GM12865 (cell line): ENCODE measurements at regions not wholly inside any gene's neighbourhood (a gene's known extent, or its start where the extent isn't known, plus 50 kb on each side); places are given as distances from the start of the nearest gene placed in this dataset.

ENCODE experiments used
- DNase-seq: peaks from one replicate; pipeline ENCODE4 v3.0.0; 2010; ENCODE audit warnings: low read depth
- H3K4me3 ChIP-seq: 2 replicates; pipeline ENCODE4 v1.5.1; 2011; ENCODE audit warnings: mild to moderate bottlenecking, low read depth, low read length, control low read depth
- TF ChIP-seq, protein P1 (sequence below): IDR thresholded peaks from 2 replicates; pipeline ENCODE4 v1.5.1; 2011; ENCODE audit warnings: low read length, control low read depth, low read depth, inconsistent platforms; ENCODE audit not compliant: insufficient read depth; ENCODE audit errors: missing control alignments

DNA sequence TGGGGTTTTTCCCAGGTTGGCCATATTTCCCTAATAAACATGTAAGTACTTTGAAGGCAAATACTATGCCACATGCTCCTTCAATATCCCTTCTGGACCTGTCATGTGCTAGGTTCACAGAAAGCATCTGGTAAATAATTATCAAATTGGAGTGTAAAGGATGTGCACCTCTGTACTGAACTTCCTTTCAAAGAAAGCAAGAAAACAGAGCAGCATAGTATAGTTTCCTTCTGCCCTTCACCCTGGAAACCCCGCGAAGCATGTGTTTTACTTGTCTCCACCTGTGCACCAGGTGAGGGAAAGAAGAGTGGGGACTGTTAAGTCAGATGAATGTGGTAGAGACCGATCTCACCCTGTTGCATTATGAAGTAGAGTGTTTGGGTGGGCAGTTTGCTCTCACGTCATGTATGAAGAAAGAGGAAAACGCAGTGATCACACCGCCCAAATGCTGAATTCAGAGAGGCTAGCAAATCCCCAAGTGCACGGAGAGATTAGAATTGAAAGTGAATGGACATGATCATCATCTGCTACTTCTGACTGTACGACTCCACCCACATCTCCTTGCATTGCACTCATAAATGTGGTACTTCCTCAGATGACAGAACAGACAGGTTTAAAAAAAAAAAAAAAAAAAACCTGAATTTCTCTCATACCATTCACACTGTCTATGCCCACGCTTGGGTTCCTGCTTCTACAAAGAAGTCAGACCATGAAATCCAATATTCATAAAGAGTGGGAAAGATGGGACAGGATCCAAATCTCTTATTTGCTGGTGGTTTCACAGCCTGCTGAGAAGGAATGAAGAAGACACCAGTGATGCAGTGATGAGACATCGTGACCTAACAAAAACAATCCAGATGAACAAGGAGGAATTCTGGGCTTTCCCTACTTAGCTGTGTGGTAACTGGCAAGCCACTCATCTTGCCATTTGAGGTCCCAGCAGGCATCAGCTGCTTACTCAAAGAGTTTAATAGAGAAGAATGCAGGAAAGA, 448.6 kb downstream of the BCL11A start:
- peak; percentile 2 for DNase-seq
- TF ChIP-seq, protein P1, sequence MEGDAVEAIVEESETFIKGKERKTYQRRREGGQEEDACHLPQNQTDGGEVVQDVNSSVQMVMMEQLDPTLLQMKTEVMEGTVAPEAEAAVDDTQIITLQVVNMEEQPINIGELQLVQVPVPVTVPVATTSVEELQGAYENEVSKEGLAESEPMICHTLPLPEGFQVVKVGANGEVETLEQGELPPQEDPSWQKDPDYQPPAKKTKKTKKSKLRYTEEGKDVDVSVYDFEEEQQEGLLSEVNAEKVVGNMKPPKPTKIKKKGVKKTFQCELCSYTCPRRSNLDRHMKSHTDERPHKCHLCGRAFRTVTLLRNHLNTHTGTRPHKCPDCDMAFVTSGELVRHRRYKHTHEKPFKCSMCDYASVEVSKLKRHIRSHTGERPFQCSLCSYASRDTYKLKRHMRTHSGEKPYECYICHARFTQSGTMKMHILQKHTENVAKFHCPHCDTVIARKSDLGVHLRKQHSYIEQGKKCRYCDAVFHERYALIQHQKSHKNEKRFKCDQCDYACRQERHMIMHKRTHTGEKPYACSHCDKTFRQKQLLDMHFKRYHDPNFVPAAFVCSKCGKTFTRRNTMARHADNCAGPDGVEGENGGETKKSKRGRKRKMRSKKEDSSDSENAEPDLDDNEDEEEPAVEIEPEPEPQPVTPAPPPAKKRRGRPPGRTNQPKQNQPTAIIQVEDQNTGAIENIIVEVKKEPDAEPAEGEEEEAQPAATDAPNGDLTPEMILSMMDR = no peak

GRCh38 chr2:60100034-60100433, 453.4 kb downstream of the BCL11A start:
- TF ChIP-seq, protein P1 = no peak
- H3K4me3 ChIP-seq = no peak overlapping the region
- no peak for DNase-seq

More for the DNA sequence above, 448.6 kb downstream of the BCL11A start:
- no peak overlapping the region for H3K4me3 ChIP-seq

- TF ChIP-seq, protein P1 = no peak
- DNase-seq = no peak
- no peak overlapping the region for H3K4me3 ChIP-seq
Observed at GRCh38 chr2:60098996-60099395, 454.5 kb downstream of the BCL11A start.

DNA sequence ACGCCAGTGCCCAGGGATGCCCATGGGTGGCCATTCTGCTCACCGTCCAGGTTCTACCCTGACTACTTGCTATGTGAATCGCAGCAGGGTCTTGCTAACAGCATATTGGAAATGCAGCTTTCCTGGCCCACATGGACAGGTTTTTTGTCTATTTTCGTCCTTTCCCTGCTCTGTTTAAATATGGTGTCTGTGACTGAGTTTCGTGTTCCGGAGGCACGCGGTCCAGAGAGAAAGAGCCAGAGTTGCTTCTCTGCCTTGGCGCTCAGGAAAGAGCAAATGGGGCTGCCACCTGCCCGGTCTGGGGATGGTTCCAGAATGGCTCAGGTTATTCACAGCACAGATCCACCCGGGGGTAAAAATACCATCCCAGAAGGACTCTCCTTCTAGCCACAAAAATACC, 456.2 kb downstream of the BCL11A start:
- DNase-seq = no peak
- TF ChIP-seq, protein P1 = no peak
- H3K4me3 ChIP-seq = no peak overlapping the region

GRCh38 chr2:60096556-60096955, 456.9 kb downstream of the BCL11A start:
- no peak overlapping the region for H3K4me3 ChIP-seq
- DNase-seq = no peak
- TF ChIP-seq, protein P1 = no peak

- TF ChIP-seq, protein P1 = no peak
- H3K4me3 ChIP-seq = no peak overlapping the region
- DNase-seq = no peak
Observed at GRCh38 chr2:60095903-60096302, 457.6 kb downstream of the BCL11A start.
